ENCODE measurements at regions not wholly inside any gene's neighbourhood (a gene's known extent, or its start where the extent isn't known, plus 50 kb on each side); places are given as distances from the start of the nearest gene placed in this dataset.

- TF ChIP-seq CTCF (conservative IDR thresholded peaks at IDR 0.05; ENCODE audit: low read depth, low read length) (no peak), EZH2phosphoT487 (IDR thresholded peaks at IDR 0.05; ENCODE audit: borderline replicate concordance, low read length) (no peak)
Measured at GRCh38 chr18:40040574-40040973, 1914.5 kb upstream of the PIK3C3 start.
